Neural cell (in vitro differentiated cells): ENCODE measurements at regions not wholly inside any gene's neighbourhood (a gene's known extent, or its start where the extent isn't known, plus 50 kb on each side); places are given as distances from the start of the nearest gene placed in this dataset.

Experiments
- H2AFZ ChIP-seq: fragments of 200-600, 300-800 bp; sonication (generic), shearing (Covaris generic); 2 replicates; pipeline ENCODE4 v1.6.0; 2014; ENCODE audit warnings: low read depth, mild to moderate bottlenecking, antibody characterized with exemption, low read length, moderate library complexity
- H3F3A ChIP-seq: fragments of 200-600 bp; shearing (Covaris generic); 2 replicates; pipeline ENCODE4 v1.6.1; 2016; ENCODE audit warnings: mild to moderate bottlenecking, moderate library complexity, mixed read lengths, antibody characterized with exemption, low read length; ENCODE audit not compliant: insufficient read depth, poor library complexity, severe bottlenecking
- H3K27ac ChIP-seq: fragments of 200-600, 300-800 bp; sonication (generic), shearing (Covaris generic); 2 replicates; pipeline ENCODE4 v1.5.1; 2014; ENCODE audit warnings: mild to moderate bottlenecking, low read length, moderate library complexity
- H3K27me3 ChIP-seq: fragments of 300-800, 200-600 bp; sonication (generic), shearing (Covaris generic); 2 replicates; pipeline ENCODE4 v1.6.0; 2014; ENCODE audit warnings: mild to moderate bottlenecking, low read depth, low read length, moderate library complexity; ENCODE audit not compliant: insufficient read depth
- H3K36me3 ChIP-seq: fragments of 300-800, 200-600 bp; sonication (generic), shearing (Covaris generic); 2 replicates; pipeline ENCODE4 v1.5.1; 2014; ENCODE audit warnings: mild to moderate bottlenecking, antibody characterized with exemption, low read length, moderate library complexity; ENCODE audit not compliant: insufficient read depth
- H3K4me2 ChIP-seq: fragments of 300-800, 200-600 bp; sonication (generic), shearing (Covaris generic); 2 replicates; pipeline ENCODE4 v1.6.0; 2014; ENCODE audit warnings: mild to moderate bottlenecking, low read length
- H3K4me3 ChIP-seq: fragments of 300-800, 200-600 bp; sonication (generic), shearing (Covaris generic); 2 replicates; pipeline ENCODE4 v1.5.1; 2014; ENCODE audit warnings: mild to moderate bottlenecking, low read length, moderate library complexity
- H3K79me2 ChIP-seq: fragments of 200-600 bp; shearing (Covaris generic); replicated peaks from 2 replicates; pipeline ENCODE4 v1.6.0; 2014; ENCODE audit warnings: mild to moderate bottlenecking, low read length, moderate library complexity; ENCODE audit not compliant: insufficient read depth
- H3K9ac ChIP-seq: fragments of 300-800, 200-600 bp; sonication (generic), shearing (Covaris generic); 2 replicates; pipeline ENCODE4 v1.6.1; 2016; ENCODE audit warnings: mild to moderate bottlenecking, low read length, mixed read lengths
- H3K9me2 ChIP-seq: fragments of 200-600 bp; shearing (Covaris generic); 2 replicates; pipeline ENCODE4 v1.6.1; 2016; ENCODE audit warnings: mild to moderate bottlenecking, low read length, mixed read lengths; ENCODE audit not compliant: insufficient read depth
- H3K9me3 ChIP-seq: fragments of 200-600, 300-800 bp; sonication (generic), shearing (Covaris generic); 2 replicates; pipeline ENCODE4 v1.6.1; 2016; ENCODE audit warnings: mild to moderate bottlenecking, mixed run types, low read length, moderate library complexity, mixed read lengths
- H4K20me1 ChIP-seq: fragments of 200-600 bp; shearing (Covaris generic); 2 replicates; pipeline ENCODE4 v1.6.1; 2016; ENCODE audit warnings: mild to moderate bottlenecking, mixed run types; ENCODE audit not compliant: insufficient read depth
- CTCF ChIP-seq: fragments of 450-650 bp; IDR thresholded peaks from 2 replicates; pipeline ENCODE4 v1.5.1; 2014; ENCODE audit warnings: antibody characterized with exemption, mild to moderate bottlenecking, moderate library complexity; ENCODE audit not compliant: poor library complexity, severe bottlenecking
- EP300 ChIP-seq: fragments of 450-650 bp; conservative IDR thresholded peaks from 2 replicates; pipeline ENCODE4 v1.6.1; 2014; ENCODE audit warnings: antibody characterized with exemption, mild to moderate bottlenecking, moderate library complexity; ENCODE audit not compliant: poor library complexity, severe bottlenecking
- EZH2 ChIP-seq: fragments of 200-600, 300-800 bp; shearing (Covaris generic), sonication (generic); IDR thresholded peaks from 2 replicates; pipeline ENCODE4 v1.6.1; 2014; ENCODE audit warnings: antibody characterized with exemption, low read length, borderline replicate concordance, mild to moderate bottlenecking; ENCODE audit not compliant: insufficient read depth, poor library complexity, severe bottlenecking
- MXI1 ChIP-seq: fragments of 450-650 bp; conservative IDR thresholded peaks from 2 replicates; pipeline ENCODE4 v1.6.1; 2014; ENCODE audit warnings: antibody characterized with exemption, mild to moderate bottlenecking; ENCODE audit not compliant: poor library complexity, severe bottlenecking
- POLR2AphosphoS5 ChIP-seq: IDR thresholded peaks from 2 replicates; pipeline ENCODE4 v1.6.1; 2012
- RAD21 ChIP-seq: fragments of 450-650 bp; conservative IDR thresholded peaks from 2 replicates; pipeline ENCODE4 v1.6.1; 2014; ENCODE audit warnings: antibody characterized with exemption, mild to moderate bottlenecking, moderate library complexity
- REST ChIP-seq: IDR thresholded peaks from 2 replicates; pipeline ENCODE4 v1.6.1; 2012; ENCODE audit warnings: borderline replicate concordance
- SMC3 ChIP-seq: fragments of 450-650 bp; conservative IDR thresholded peaks from 2 replicates; pipeline ENCODE4 v1.6.1; 2014; ENCODE audit warnings: antibody characterized with exemption, mild to moderate bottlenecking, moderate library complexity; ENCODE audit not compliant: poor library complexity
- TAF1 ChIP-seq: IDR thresholded peaks from 2 replicates; pipeline ENCODE4 v1.6.1; 2012; ENCODE audit warnings: low read depth

- H2AFZ ChIP-seq = no peak overlapping the region
- no peak overlapping the region for H3K9ac ChIP-seq
- TF ChIP-seq TAF1 = no peak
- TF ChIP-seq RAD21 = no peak
- TF ChIP-seq POLR2AphosphoS5 = no peak
- no peak for TF ChIP-seq MXI1
- TF ChIP-seq EP300 = no peak
- TF ChIP-seq CTCF = no peak
- no peaks in the 10 kb centered on the region for H3K79me2 ChIP-seq
- no peak overlapping the region for H3K4me3 ChIP-seq
- no peaks in the 10 kb centered on the region for H3F3A ChIP-seq
- no peaks in the 10 kb centered on the region for H3K9me2 ChIP-seq
- H4K20me1 ChIP-seq = no peaks in the 10 kb centered on the region
- no peaks in the 10 kb centered on the region for H3K36me3 ChIP-seq
- no peak overlapping the region for H3K27ac ChIP-seq
- H3K9me3 ChIP-seq = no peaks in the 10 kb centered on the region
- H3K27me3 ChIP-seq = no peaks in the 10 kb centered on the region
- no peak overlapping the region for H3K4me2 ChIP-seq
These were observed 708.4 kb downstream of the KCNT2 start for GRCh38 chr1:195899762-195900352.

- Histone ChIP-seq H3K79me2 (no peaks in the 10 kb centered on the region), H3K4me2 (no peak overlapping the region), H4K20me1 (no peaks in the 10 kb centered on the region), H3K36me3 (no peaks in the 10 kb centered on the region), H3K27me3 (no peaks in the 10 kb centered on the region), H3K4me3 (no peak overlapping the region), H3K9ac (no peak overlapping the region), H3K9me3 (no peaks in the 10 kb centered on the region), H2AFZ (no peak overlapping the region), H3K9me2 (no peaks in the 10 kb centered on the region), H3K27ac (no peak overlapping the region), H3F3A (no peaks in the 10 kb centered on the region)
- TF ChIP-seq POLR2AphosphoS5 (no peak), EZH2 (no peak), REST (no peak), EP300 (no peak), MXI1 (no peak), CTCF (no peak), TAF1 (no peak), RAD21 (no peak), SMC3 (no peak)
These were observed 709.3 kb downstream of the KCNT2 start for GRCh38 chr1:195898924-195899323.
